KMS-11 (cell line): ENCODE measurements at regions not wholly inside any gene's neighbourhood (a gene's known extent, or its start where the extent isn't known, plus 50 kb on each side); places are given as distances from the start of the nearest gene placed in this dataset.

ENCODE experiments used
- H2AFZ ChIP-seq: fragments of 200-600 bp; sonication (generic); 2 replicates; pipeline ENCODE4 v1.6.1; 2016; ENCODE audit warnings: antibody characterized with exemption, mixed run types, low read depth
- H3K27ac ChIP-seq: fragments of 200-600 bp; sonication (generic); 2 replicates; pipeline ENCODE4 v1.6.1; 2016; ENCODE audit warnings: mild to moderate bottlenecking, mixed run types
- H3K27me3 ChIP-seq: fragments of 200-600 bp; sonication (generic); 2 replicates; pipeline ENCODE4 v1.6.1; 2017; ENCODE audit warnings: mild to moderate bottlenecking, low read depth, mixed run types, moderate library complexity; ENCODE audit not compliant: insufficient read depth
- H3K36me3 ChIP-seq: fragments of 200-600 bp; sonication (generic); 2 replicates; pipeline ENCODE4 v1.6.1; 2017; ENCODE audit warnings: mild to moderate bottlenecking, mixed run types; ENCODE audit not compliant: insufficient read depth
- H3K4me1 ChIP-seq: fragments of 200-600 bp; sonication (generic); 2 replicates; pipeline ENCODE4 v1.6.1; 2016; ENCODE audit warnings: mild to moderate bottlenecking, low read depth, mixed run types; ENCODE audit not compliant: poor library complexity, severe bottlenecking
- H3K4me2 ChIP-seq: fragments of 200-600 bp; sonication (generic); 2 replicates; pipeline ENCODE4 v1.7.0; 2016; ENCODE audit warnings: mild to moderate bottlenecking, mixed run types
- H3K4me3 ChIP-seq: fragments of 200-600 bp; sonication (generic); IDR thresholded peaks from 2 replicates; pipeline ENCODE4 v1.6.1; 2017; ENCODE audit warnings: low read depth, low read length, mixed read lengths; ENCODE audit not compliant: insufficient read depth
- H3K79me2 ChIP-seq: fragments of 200-600 bp; sonication (generic); 2 replicates; pipeline ENCODE4 v1.6.1; 2016; ENCODE audit warnings: low read depth, mixed run types; ENCODE audit not compliant: insufficient read depth
- H3K9ac ChIP-seq: fragments of 200-600 bp; sonication (generic); 2 replicates; pipeline ENCODE4 v1.6.1; 2016; ENCODE audit warnings: mild to moderate bottlenecking, mixed run types
- H4K20me1 ChIP-seq: fragments of 200-600 bp; sonication (generic); 2 replicates; pipeline ENCODE4 v1.6.1; 2016; ENCODE audit warnings: mild to moderate bottlenecking, mixed run types; ENCODE audit not compliant: insufficient read depth
- CTCF ChIP-seq: fragments of 200-600 bp; sonication (generic); conservative IDR thresholded peaks from 2 replicates; pipeline ENCODE4 v1.6.1; 2017; ENCODE audit warnings: low read depth, mild to moderate bottlenecking, antibody characterized with exemption, low read length, moderate library complexity, mixed read lengths

DNA sequence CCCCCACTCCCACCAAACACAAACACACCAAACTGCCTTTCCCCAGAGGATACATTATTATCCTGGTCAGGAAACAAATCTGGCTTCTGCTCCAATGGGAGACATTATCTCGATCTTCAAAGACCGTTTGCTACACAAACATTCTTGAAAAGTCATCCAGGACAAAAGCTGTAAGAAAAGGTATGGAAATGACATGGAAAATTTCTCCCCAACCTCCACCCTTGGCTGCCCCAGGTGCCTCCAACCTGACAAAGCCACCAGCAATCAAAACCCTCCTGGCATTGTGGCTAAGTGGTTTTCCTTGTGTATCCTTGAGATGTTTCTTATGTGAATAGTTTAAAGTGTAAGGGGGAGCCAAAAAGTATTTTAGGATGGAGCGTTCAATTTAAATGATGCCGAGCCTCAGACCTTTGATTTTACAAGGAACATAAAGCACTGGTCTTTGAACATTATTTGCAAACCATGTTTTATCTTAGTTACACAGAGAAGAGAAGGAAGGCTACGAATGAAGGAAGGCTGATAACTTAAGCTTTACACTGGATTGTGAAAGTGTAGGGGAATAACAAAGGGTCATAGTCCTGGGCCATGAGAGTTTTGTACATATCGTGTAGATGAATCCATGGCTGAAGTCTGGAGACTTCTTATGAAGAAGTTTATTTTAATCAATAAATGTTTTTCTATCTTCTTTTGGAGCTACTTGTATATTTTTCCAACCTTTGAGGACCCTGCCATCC is 418.9 kb upstream of the TMTC1 start:
- Histone ChIP-seq H3K36me3 (no peaks in the 10 kb centered on the region), H3K79me2 (no peaks in the 10 kb centered on the region), H2AFZ (no peak overlapping the region), H3K4me3 (no peak overlapping the region), H3K27me3 (no peaks in the 10 kb centered on the region), H3K27ac (no peak overlapping the region), H4K20me1 (no peaks in the 10 kb centered on the region), H3K4me1 (no peaks in the 10 kb centered on the region), H3K4me2 (no peak overlapping the region), H3K9ac (no peak overlapping the region)
- no peak for TF ChIP-seq CTCF

- Histone ChIP-seq H4K20me1 (no peaks in the 10 kb centered on the region), H3K27me3 (no peaks in the 10 kb centered on the region), H3K4me1 (no peaks in the 10 kb centered on the region), H3K27ac (no peak overlapping the region), H3K36me3 (no peaks in the 10 kb centered on the region), H2AFZ (no peak overlapping the region), H3K9ac (no peak overlapping the region), H3K4me3 (no peak overlapping the region), H3K79me2 (no peaks in the 10 kb centered on the region), H3K4me2 (no peak overlapping the region)
- TF ChIP-seq CTCF, result no peak
Observed at GRCh38 chr12:30201301-30202160, 417.8 kb upstream of the TMTC1 start.

DNA sequence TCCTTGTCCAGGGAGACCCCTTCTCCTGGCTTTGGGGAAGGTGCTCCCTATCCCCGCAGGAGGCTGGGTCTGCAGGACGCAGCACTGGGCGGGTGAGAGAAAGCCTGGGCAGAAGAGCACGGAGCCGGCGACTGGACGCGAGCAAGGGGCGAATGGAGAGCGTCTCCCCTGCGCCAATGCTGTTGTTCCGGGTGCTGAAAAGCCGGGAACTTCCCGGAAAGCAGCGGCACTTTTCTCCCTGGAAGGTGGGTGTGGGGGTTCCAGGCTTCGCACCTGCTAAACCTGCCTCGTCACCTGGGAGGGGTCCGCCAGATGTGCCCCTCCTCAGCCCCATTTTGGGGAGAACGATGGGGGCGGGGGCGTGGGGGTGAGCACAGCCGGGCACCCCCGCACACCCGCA is 417.1 kb upstream of the TMTC1 start:
- no peak overlapping the region for H2AFZ ChIP-seq
- H3K9ac ChIP-seq, result no peak overlapping the region
- H3K27ac ChIP-seq, result no peak overlapping the region
- H4K20me1 ChIP-seq, result no peaks in the 10 kb centered on the region
- H3K4me1 ChIP-seq, result no peaks in the 10 kb centered on the region
- H3K4me3 ChIP-seq, result no peak overlapping the region
- H3K79me2 ChIP-seq, result no peaks in the 10 kb centered on the region
- no peaks in the 10 kb centered on the region for H3K36me3 ChIP-seq
- H3K27me3 ChIP-seq, result no peaks in the 10 kb centered on the region
- no peak for TF ChIP-seq CTCF
- no peak overlapping the region for H3K4me2 ChIP-seq

GRCh38 chr12:30197392-30198057 is 413.8 kb upstream of the TMTC1 start:
- Histone ChIP-seq H3K4me2 (no peak overlapping the region), H3K36me3 (no peaks in the 10 kb centered on the region), H3K4me3 (no peak overlapping the region), H3K27ac (no peak overlapping the region), H3K27me3 (no peaks in the 10 kb centered on the region), H4K20me1 (no peaks in the 10 kb centered on the region), H2AFZ (no peak overlapping the region), H3K79me2 (no peaks in the 10 kb centered on the region), H3K9ac (no peak overlapping the region), H3K4me1 (no peaks in the 10 kb centered on the region)
- no peak for TF ChIP-seq CTCF
